Keratinocyte (primary cell): ENCODE measurements at regions not wholly inside any gene's neighbourhood (a gene's known extent, or its start where the extent isn't known, plus 50 kb on each side); places are given as distances from the start of the nearest gene placed in this dataset.

Experiments
- CTCF ChIP-seq, 3 experiments: IDR thresholded peaks in 1 of 3; conservative IDR thresholded peaks in 1 of 3; optimal IDR thresholded peaks in 1 of 3; 2 replicates in 2 of 3; 3 replicates in 1 of 3; pipeline versions ENCODE3 to v1.5.1; 2011; ENCODE audit warnings: low read length in 3 of 3, mild to moderate bottlenecking in 3 of 3, moderate library complexity in 2 of 3, control low read depth in 1 of 3, inconsistent platforms in 1 of 3; ENCODE audit not compliant: insufficient read depth in 2 of 3; ENCODE audit errors: extremely low read depth in 1 of 3
- EZH2 ChIP-seq: IDR thresholded peaks from one replicate; pipeline ENCODE4 v1.6.1; 2012; ENCODE audit warnings: inconsistent platforms, mild to moderate bottlenecking, low read length, moderate library complexity

- no peak for TF ChIP-seq CTCF (optimal IDR thresholded peaks at IDR 0.05 in 1 of 3, IDR thresholded peaks at IDR 0.05 in 1 of 3, conservative IDR thresholded peaks at IDR 0.05 in 1 of 3; ENCODE audit: extremely low read depth in 1 of 3, insufficient read depth in 2 of 3, low read length in 3 of 3)
- TF ChIP-seq EZH2 = no peak
Measured at GRCh38 chr2:41024816-41025215, 572.9 kb upstream of the SLC8A1 start.
